HEK293T (cell line): ENCODE measurements at regions not wholly inside any gene's neighbourhood (a gene's known extent, or its start where the extent isn't known, plus 50 kb on each side); places are given as distances from the start of the nearest gene placed in this dataset.

Experiments
- CTCF ChIA-PET: fragments of 350-600 bp; formaldehyde crosslinking; extraction: SDS; loops from one replicate; lab custom pipeline; 2021; ENCODE audit warnings: antibody characterized with exemption, inconsistent platforms; lab: Yijun Ruan, JAX
- POLR2A ChIA-PET: fragments of 350-600 bp; formaldehyde crosslinking; extraction: SDS; loops from one replicate; lab custom pipeline; 2020; ENCODE audit warnings: antibody characterized with exemption, inconsistent platforms; lab: Yijun Ruan, JAX
- DNase-seq: peaks from one replicate; pipeline ENCODE4 v3.0.0; 2012; ENCODE audit warnings: mixed read lengths; ENCODE audit errors: extremely low spot score
- ARNT ChIP-seq: fragments of 450-650 bp; IDR thresholded peaks from 2 replicates; pipeline ENCODE4 v1.6.1; 2017; ENCODE audit warnings: mild to moderate bottlenecking
- BHLHE40 ChIP-seq: fragments of 450-650 bp; IDR thresholded peaks from 2 replicates; pipeline ENCODE4 v1.6.1; 2016; ENCODE audit warnings: mild to moderate bottlenecking, moderate library complexity, borderline replicate concordance
- CTBP1 ChIP-seq: fragments of 450-650 bp; IDR thresholded peaks from 2 replicates; pipeline ENCODE4 v1.6.1; 2016; ENCODE audit warnings: borderline replicate concordance
- ELF4 ChIP-seq: fragments of 450-650 bp; IDR thresholded peaks from 2 replicates; pipeline ENCODE4 v1.6.1; 2017; ENCODE audit warnings: antibody characterized with exemption
- FOXA1 ChIP-seq: fragments of 450-650 bp; IDR thresholded peaks from 2 replicates; pipeline ENCODE4 v1.6.1; 2016; ENCODE audit warnings: mild to moderate bottlenecking
- FOXK2 ChIP-seq: fragments of 450-650 bp; IDR thresholded peaks from 2 replicates; pipeline ENCODE4 v1.6.1; 2016; ENCODE audit warnings: mild to moderate bottlenecking
- FOXM1 ChIP-seq: fragments of 450-650 bp; IDR thresholded peaks from 2 replicates; pipeline ENCODE4 v1.6.1; 2017; ENCODE audit warnings: mild to moderate bottlenecking, borderline replicate concordance
- HDGF ChIP-seq: fragments of 450-650 bp; IDR thresholded peaks from 2 replicates; pipeline ENCODE4 v1.6.1; 2017; ENCODE audit warnings: antibody characterized with exemption, borderline replicate concordance
- L3MBTL2 ChIP-seq: fragments of 450-650 bp; conservative IDR thresholded peaks from 2 replicates; pipeline ENCODE4 v1.6.1; 2016; ENCODE audit warnings: mild to moderate bottlenecking
- LEF1 ChIP-seq: fragments of 450-650 bp; IDR thresholded peaks from 2 replicates; pipeline ENCODE4 v1.6.1; 2017; ENCODE audit warnings: mild to moderate bottlenecking, borderline replicate concordance
- NFRKB ChIP-seq: fragments of 450-650 bp; IDR thresholded peaks from 2 replicates; pipeline ENCODE4 v1.6.1; 2016; ENCODE audit warnings: mild to moderate bottlenecking, moderate library complexity
- SP1 ChIP-seq: fragments of 450-650 bp; IDR thresholded peaks from 2 replicates; pipeline ENCODE4 v1.6.1; 2017
- SUZ12 ChIP-seq: fragments of 450-650 bp; IDR thresholded peaks from 2 replicates; pipeline ENCODE4 v1.6.1; 2016; ENCODE audit warnings: mild to moderate bottlenecking
- TARDBP ChIP-seq: fragments of 450-650 bp; IDR thresholded peaks from 2 replicates; pipeline ENCODE4 v1.6.1; 2016
- ZNF384 ChIP-seq: fragments of 450-650 bp; IDR thresholded peaks from 2 replicates; pipeline ENCODE4 v1.6.1; 2016
- TF ChIP-seq, protein P1 (sequence below): fragments of 450-650 bp; IDR thresholded peaks from 2 replicates; pipeline ENCODE4 v1.6.1; 2016

DNA sequence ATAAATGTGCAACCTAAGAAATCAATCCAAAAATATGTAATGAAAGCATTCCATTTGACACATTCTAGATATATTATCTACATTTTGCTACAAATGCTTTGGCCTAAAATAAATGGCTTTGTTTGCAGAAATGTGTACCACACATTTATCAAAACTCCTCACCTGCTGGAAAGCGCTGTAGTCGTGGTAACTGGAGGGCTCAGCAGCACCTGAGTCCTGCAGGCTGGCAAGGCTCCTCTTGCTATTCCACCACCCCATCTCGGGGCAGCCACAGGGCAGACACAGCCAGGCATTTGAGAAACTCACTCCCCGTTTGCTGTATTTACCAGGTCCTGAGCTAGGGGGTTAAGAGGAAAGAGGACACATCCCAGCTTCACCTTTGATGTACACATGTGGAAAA is 68.1 kb upstream of the TOMM7 start:
- TF ChIP-seq FOXA1 (no peak), ELF4 (no peak), SP1 (no peak), L3MBTL2 (no peak), ARNT (no peak), BHLHE40 (no peak), FOXM1 (no peak), TARDBP (no peak), FOXK2 (no peak), HDGF (no peak), NFRKB (no peak), ZNF384 (no peak), SUZ12 (no peak)
- TF ChIP-seq, protein P1, sequence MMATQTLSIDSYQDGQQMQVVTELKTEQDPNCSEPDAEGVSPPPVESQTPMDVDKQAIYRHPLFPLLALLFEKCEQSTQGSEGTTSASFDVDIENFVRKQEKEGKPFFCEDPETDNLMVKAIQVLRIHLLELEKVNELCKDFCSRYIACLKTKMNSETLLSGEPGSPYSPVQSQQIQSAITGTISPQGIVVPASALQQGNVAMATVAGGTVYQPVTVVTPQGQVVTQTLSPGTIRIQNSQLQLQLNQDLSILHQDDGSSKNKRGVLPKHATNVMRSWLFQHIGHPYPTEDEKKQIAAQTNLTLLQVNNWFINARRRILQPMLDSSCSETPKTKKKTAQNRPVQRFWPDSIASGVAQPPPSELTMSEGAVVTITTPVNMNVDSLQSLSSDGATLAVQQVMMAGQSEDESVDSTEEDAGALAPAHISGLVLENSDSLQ: no peak
- ChIA-PET CTCF (no interaction called here), POLR2A (no interaction called here)
- no peak for DNase-seq

DNA sequence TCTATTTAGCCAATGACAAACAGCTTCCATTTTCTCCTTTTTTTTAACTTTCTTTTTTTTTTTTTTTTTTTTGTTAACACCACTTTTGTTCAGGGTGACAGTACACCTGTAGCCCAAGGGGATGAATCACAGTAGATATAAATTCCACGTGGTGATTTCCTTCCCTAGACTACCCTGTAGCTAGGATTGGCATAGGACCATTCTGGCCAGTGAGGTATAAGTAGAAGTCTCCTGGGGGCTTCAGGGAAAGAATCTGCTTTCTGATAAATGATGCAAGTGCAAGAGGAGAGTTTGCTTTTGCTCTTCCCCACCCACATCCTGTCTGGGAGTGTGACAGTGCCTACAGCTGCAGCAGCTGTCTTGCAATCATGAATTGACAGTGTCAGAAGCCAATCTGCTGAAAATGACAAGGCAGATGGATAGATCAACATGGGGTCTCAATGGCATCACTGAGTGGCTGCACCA is 63.2 kb upstream of the TOMM7 start:
- CTCF ChIA-PET: interaction anchor here (0.6 kb wide), 1 partner anchor 21 kb away, joined by 3 read pairs; no protein-coding TSS in a partner anchor
- TF ChIP-seq BHLHE40 (no peak), SP1 (no peak), L3MBTL2 (no peak), FOXM1 (no peak), FOXA1 (no peak), ARNT (no peak), CTBP1 (no peak), ZNF384 (no peak), TARDBP (no peak), FOXK2 (no peak), ELF4 (no peak), HDGF (no peak), SUZ12 (no peak), LEF1 (no peak), NFRKB (no peak)
- TF ChIP-seq, protein P1: no peak
- DNase-seq: no peak
- POLR2A ChIA-PET: no interaction called here

DNA sequence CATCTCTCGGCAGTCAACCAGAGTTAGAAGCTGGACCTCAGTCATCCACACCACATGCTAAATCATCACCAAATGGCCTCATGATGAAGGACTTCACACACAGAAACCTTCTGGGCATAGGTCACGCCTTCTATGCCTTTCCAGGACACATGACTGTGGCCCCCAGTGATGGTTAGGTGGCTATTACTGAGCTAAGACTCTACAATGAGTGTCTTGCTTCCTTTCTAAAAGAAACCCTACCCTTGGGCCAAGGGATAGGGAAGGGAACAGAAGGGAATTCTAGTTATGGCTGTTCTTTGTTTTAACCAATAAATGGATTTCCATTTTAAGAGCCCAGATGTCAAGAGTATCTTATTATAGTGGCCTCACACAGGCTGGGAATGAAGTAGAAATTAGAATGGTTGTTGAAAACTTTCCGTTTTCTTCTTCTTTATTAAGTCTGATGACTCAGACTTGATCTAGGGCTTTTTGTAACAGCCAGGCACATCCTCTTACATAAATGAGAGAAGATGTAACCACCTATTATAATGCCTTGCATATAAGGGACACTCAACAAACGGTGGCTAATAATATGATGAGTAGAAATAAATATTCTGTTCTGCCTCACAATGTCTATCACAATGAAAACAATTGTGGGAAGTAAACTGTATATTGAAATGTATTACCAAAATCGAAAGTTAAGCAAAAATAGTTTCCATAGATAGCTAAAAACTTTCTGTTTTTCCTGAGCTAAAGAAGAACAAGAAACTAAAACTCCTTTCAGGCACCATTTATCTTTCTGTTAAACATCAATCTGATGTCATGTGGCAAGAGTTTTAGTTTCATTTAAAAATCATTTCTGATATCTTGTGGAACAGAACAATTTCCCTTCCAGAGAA is 62.5 kb upstream of the TOMM7 start:
- no peak for DNase-seq
- ChIA-PET POLR2A (no interaction called here), CTCF (interaction anchor here (0.6 kb wide), 1 partner anchor 21 kb away, joined by 3 read pairs; no protein-coding TSS in a partner anchor)
- TF ChIP-seq FOXM1 (no peak), BHLHE40 (no peak), NFRKB (no peak), CTBP1 (no peak), ZNF384 (no peak), ARNT (no peak), FOXA1 (no peak), LEF1 (no peak)
- TF ChIP-seq, protein P1: no peak

DNA sequence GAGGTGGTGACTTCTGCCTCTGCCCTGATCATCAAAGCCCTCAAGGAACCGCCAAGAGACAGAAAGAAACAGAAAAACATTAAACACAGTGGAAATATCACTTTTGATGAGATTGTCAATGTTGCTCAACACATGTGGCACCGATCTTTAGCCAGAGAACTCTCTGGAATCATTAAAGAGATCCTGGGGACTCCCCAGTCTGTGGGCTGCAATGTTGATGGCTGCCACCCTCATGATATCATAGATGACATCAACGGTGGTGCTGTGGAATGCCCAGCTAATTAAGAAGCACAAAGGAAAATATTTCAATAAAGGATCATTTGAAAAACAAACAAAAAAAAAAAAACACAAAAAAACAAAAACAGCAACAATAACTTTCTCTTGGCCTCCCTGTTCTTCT is 59.5 kb upstream of the TOMM7 start:
- ChIA-PET POLR2A (no interaction called here), CTCF (interaction anchor here (1.4 kb wide), 1 partner anchor 22 kb away, joined by 4 read pairs; no protein-coding TSS in a partner anchor)
- DNase-seq: no peak
- TF ChIP-seq ELF4 (no peak), CTBP1 (no peak), SUZ12 (no peak), BHLHE40 (no peak), FOXM1 (no peak), FOXA1 (no peak), LEF1 (no peak), TARDBP (no peak), NFRKB (no peak), ARNT (no peak)

DNA sequence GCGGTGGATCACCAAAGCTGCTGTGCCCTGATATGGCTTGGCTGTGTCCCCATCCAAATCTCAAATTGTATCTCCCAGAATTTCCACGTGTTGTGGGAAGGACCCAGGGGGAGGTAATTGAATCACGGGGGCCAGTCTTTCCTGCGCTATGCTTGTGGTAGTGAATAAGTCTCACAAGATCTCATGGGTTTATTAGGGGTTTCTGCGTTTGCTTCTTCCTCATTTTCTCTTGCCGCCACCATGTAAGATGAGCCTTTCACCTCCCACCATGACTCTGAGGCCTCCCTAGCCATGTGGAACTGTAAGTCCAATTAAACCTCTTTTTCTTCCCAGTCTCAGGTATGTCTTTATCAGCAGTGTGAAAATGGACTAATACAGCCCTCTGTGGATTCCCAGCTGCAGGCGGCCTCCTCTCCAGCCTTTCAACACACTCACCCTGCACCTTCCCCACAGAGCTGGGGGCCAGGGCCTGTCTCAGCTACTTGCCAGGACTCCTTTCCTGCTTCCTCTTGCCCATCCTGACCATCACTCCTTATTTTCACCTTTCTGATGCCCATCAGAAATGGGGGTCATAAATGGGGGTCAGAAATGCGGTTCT is 57.2 kb upstream of the TOMM7 start:
- POLR2A ChIA-PET: no interaction called here
- TF ChIP-seq ZNF384: no peak
- no peak for TF ChIP-seq FOXK2
- TF ChIP-seq SUZ12: no peak
- TF ChIP-seq NFRKB: no peak
- TF ChIP-seq FOXM1: no peak
- TF ChIP-seq BHLHE40: no peak
- TF ChIP-seq, protein P1: no peak
- TF ChIP-seq FOXA1: no peak
- no peak for TF ChIP-seq HDGF
- no peak for TF ChIP-seq TARDBP
- no peak for TF ChIP-seq L3MBTL2
- TF ChIP-seq ARNT: no peak
- TF ChIP-seq CTBP1: no peak
- TF ChIP-seq ELF4: no peak
- CTCF ChIA-PET: no interaction called here
- DNase-seq: no peak
